ENCODE measurements at regions not wholly inside any gene's neighbourhood (a gene's known extent, or its start where the extent isn't known, plus 50 kb on each side); places are given as distances from the start of the nearest gene placed in this dataset.
A peak's percentile ranks its signal among the peaks of the same experiment; 100 is the strongest.

DNA sequence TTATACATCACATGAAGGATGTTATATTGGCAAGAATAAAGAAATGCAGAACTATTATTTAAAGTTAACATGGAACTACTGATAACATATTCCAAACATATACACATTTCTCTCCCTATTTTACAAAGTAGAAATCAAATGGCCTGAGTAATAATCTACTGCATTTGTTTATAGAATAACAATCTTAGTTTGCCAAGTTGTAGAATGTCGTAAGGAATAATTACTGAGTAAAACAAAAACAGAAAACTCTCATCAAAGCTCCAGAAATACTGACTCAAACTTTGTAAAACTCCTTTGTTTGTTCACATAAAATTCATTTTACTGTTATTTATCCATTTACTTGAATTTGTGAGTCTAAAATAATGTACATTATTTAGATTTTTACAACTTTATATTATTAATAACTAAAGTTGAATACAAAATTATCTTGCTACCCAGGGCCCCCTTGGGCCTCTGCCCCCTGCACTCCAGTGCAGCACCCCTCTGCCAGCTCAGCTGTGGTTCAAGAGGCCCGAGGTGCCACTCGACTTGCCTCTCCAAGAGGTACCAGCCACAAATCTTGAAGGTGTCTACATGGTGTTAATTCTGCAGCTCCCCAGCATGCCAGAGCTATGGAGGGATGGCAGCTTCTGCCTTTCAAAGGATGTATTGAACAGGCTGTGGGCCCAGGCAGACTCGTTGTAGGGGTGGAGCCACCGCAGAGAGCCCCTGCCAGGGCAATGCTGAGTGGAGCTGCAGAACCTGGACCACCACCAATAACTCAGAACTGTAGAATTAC, 2819.7 kb downstream of the PCDH9 start:
- intact Hi-C loops (cut with micrococcal nuclease): no loop called here
- Histone ChIP-seq H3K9me3 (replicated peaks; ENCODE audit: control insufficient read depth, insufficient read depth, low read length) (no peaks in the 10 kb centered on the region), H3K27ac (ENCODE audit: insufficient read depth, low read depth, low read length) (no peak overlapping the region), H3K27me3 (ENCODE audit: control insufficient read depth in 2 of 2, insufficient read depth in 2 of 2, low read length in 2 of 2) (no peaks in the 10 kb centered on the region), H3K4me3 (replicated peaks in 1 of 3; ENCODE audit: insufficient read depth in 1 of 3, low read depth in 1 of 3, low read length in 3 of 3) (no peak overlapping the region), H3K4me2 (ENCODE audit: insufficient read depth, low read length) (no peak overlapping the region), H3K4me1 (ENCODE audit: control insufficient read depth, extremely low read depth, insufficient read depth, low read length) (no peaks in the 10 kb centered on the region), H3K9me1 (replicated peaks; ENCODE audit: control insufficient read depth, extremely low read depth, insufficient read depth, low read length) (no peaks in the 10 kb centered on the region), H2AFZ (ENCODE audit: low read depth, low read length) (no peak overlapping the region), H3K36me3 (ENCODE audit: control insufficient read depth in 2 of 2, extremely low read depth in 1 of 2, insufficient read depth in 2 of 2, low read length in 2 of 2) (no peaks in the 10 kb centered on the region), H4K20me1 (replicated peaks; ENCODE audit: control insufficient read depth, extremely low read depth, insufficient read depth, low read length) (no peaks in the 10 kb centered on the region), H3K79me2 (ENCODE audit: control insufficient read depth, insufficient read depth, low read length) (no peaks in the 10 kb centered on the region), H3K9ac (replicated peaks; ENCODE audit: extremely low read depth, insufficient read depth, low read length) (no peak overlapping the region)
- no TSS peak for BruUV-seq (replicated peaks)
- TF ChIP-seq JUN (IDR thresholded peaks at IDR 0.05; ENCODE audit: borderline replicate concordance, insufficient read depth, insufficient read length, low read depth) (no peak), GATA2 (IDR thresholded peaks at IDR 0.05; ENCODE audit: insufficient read depth, insufficient read length, low read depth, low read length) (no peak)
- TF ChIP-seq, protein P1, sequence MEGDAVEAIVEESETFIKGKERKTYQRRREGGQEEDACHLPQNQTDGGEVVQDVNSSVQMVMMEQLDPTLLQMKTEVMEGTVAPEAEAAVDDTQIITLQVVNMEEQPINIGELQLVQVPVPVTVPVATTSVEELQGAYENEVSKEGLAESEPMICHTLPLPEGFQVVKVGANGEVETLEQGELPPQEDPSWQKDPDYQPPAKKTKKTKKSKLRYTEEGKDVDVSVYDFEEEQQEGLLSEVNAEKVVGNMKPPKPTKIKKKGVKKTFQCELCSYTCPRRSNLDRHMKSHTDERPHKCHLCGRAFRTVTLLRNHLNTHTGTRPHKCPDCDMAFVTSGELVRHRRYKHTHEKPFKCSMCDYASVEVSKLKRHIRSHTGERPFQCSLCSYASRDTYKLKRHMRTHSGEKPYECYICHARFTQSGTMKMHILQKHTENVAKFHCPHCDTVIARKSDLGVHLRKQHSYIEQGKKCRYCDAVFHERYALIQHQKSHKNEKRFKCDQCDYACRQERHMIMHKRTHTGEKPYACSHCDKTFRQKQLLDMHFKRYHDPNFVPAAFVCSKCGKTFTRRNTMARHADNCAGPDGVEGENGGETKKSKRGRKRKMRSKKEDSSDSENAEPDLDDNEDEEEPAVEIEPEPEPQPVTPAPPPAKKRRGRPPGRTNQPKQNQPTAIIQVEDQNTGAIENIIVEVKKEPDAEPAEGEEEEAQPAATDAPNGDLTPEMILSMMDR (IDR thresholded peaks at IDR 0.05; ENCODE audit: extremely low read depth in 1 of 2, insufficient read depth in 1 of 2, low read depth in 1 of 2, low read length in 2 of 2): no peak
- ChIA-PET CTCF (no interaction called here), POLR2A (no interaction called here)
- FAIRE-seq (no peak), DNase-seq (ENCODE audit: low read depth, low spot score) (no peak)
- dilution Hi-C loops (cut with MboI; ENCODE audit: extremely low pct_ligation_motif_present, low sequenced_read_pairs): no loop called here

DNA sequence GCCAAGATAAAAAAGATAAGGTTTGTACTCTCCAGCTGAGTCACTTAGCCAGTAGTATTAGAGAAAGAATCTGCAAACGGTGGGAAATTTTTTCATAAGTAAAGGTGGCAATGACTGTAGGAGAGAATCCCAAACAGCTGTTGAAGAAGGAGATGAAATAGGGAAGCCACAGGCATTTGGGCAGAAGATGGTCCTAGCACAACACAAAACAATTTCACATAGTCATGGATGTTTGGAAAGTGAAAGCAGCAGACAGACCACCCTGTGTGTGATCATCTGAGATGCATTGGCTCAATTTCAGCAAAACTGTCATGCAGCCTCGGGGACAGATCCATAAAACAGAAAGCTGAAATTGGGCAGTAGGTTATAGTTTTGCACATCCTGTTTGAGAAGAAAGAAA, 2832.4 kb downstream of the PCDH9 start:
- BruUV-seq (replicated peaks): no TSS peak
- intact Hi-C loops (cut with micrococcal nuclease) (no loop called here), dilution Hi-C loops (cut with MboI; ENCODE audit: extremely low pct_ligation_motif_present, low sequenced_read_pairs) (no loop called here)
- no peaks in the 10 kb centered on the region for H3K36me3 ChIP-seq (ENCODE audit: control insufficient read depth in 2 of 2, extremely low read depth in 1 of 2, insufficient read depth in 2 of 2, low read length in 2 of 2)
- no peak overlapping the region for H3K4me2 ChIP-seq (ENCODE audit: insufficient read depth, low read length)
- TF ChIP-seq GATA2 (IDR thresholded peaks at IDR 0.05; ENCODE audit: insufficient read depth, insufficient read length, low read depth, low read length): no peak
- TF ChIP-seq MYC (IDR thresholded peaks at IDR 0.05; ENCODE audit: low read depth, low read length): no peak
- TF ChIP-seq, protein P1 (IDR thresholded peaks at IDR 0.05; ENCODE audit: extremely low read depth in 1 of 2, insufficient read depth in 1 of 2, low read depth in 1 of 2, low read length in 2 of 2): no peak
- peak overlapping the region; percentile 70 for H2AFZ ChIP-seq (ENCODE audit: low read depth, low read length)
- no peak overlapping the region for H3K9ac ChIP-seq (replicated peaks; ENCODE audit: extremely low read depth, insufficient read depth, low read length)
- POLR2A ChIA-PET: no interaction called here
- no peaks in the 10 kb centered on the region for H3K79me2 ChIP-seq (ENCODE audit: control insufficient read depth, insufficient read depth, low read length)
- H3K27me3 ChIP-seq (ENCODE audit: control insufficient read depth in 2 of 2, insufficient read depth in 2 of 2, low read length in 2 of 2): no peaks in the 10 kb centered on the region
- no peaks in the 10 kb centered on the region for H3K9me3 ChIP-seq (replicated peaks; ENCODE audit: control insufficient read depth, insufficient read depth, low read length)
- H3K27ac ChIP-seq (ENCODE audit: insufficient read depth, low read depth, low read length): no peak overlapping the region
- peak; percentile 2 for DNase-seq (ENCODE audit: low read depth, low spot score)
- no peaks in the 10 kb centered on the region for H3K4me1 ChIP-seq (ENCODE audit: control insufficient read depth, extremely low read depth, insufficient read depth, low read length)
- H3K4me3 ChIP-seq (replicated peaks in 1 of 3; ENCODE audit: insufficient read depth in 1 of 3, low read depth in 1 of 3, low read length in 3 of 3): no peak overlapping the region
- CTCF ChIA-PET: interaction anchor here (0.8 kb wide), 1 partner anchor 8 kb away, joined by 3 read pairs; no protein-coding TSS in a partner anchor
- H3K9me1 ChIP-seq (replicated peaks; ENCODE audit: control insufficient read depth, extremely low read depth, insufficient read depth, low read length): no peaks in the 10 kb centered on the region
- no peak for FAIRE-seq
- no peaks in the 10 kb centered on the region for H4K20me1 ChIP-seq (replicated peaks; ENCODE audit: control insufficient read depth, extremely low read depth, insufficient read depth, low read length)

Measured in endothelial cell of umbilical vein (primary cell).